GM21447 (cell line): ENCODE measurements at regions not wholly inside any gene's neighbourhood (a gene's known extent, or its start where the extent isn't known, plus 50 kb on each side); places are given as distances from the start of the nearest gene placed in this dataset.
"Not testable (repeated sequence)": the region's sequence is repeated elsewhere in the genome, so short reads cannot be mapped to it uniquely, and the experiment has no call there.

ENCODE experiments used
- ATAC-seq: cut with Tn5 transposase; IDR thresholded peaks from one replicate; pipeline ENCODE4 v1.9.1; 2021; ENCODE audit not compliant: unreplicated experiment

DNA sequence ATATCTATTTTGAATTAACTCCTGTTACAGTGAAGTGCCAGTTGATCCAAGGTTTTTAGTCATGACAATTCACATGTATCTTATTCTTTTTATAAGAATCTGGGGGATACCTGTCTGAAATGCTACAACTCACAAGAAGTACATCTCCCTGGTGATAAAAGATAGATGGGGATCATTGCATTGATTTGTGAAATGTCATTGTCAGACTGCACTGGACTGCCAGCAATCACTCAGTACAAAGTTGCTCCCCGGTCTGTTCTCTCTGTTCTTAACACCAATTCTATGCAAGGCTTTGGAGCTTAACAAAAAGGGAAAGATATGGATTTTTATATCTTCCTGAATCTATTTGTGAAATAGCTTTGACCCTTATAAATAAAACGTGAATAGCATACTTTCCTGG lies 171.8 kb upstream of the PCSK5 start:
- ATAC-seq: no peak

DNA sequence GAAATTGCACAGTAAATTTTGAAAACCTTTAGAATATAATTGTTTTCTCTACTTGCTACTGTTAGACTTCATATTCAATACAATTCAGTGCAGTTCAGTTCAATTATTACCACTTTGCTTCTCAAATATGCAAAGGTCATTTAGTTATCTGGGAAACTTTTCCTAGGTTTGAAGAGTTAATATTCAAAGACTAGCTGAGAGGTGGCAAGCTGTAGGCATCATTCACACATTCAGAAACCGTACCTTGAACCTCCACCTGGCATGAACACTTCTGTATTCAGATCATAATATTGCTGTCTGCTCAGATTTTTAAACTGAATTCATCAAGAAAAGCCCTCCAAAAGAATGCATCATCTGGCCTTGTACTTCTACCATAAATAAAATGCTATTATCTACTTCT lies 162.1 kb upstream of the PCSK5 start:
- ATAC-seq: no peak

DNA sequence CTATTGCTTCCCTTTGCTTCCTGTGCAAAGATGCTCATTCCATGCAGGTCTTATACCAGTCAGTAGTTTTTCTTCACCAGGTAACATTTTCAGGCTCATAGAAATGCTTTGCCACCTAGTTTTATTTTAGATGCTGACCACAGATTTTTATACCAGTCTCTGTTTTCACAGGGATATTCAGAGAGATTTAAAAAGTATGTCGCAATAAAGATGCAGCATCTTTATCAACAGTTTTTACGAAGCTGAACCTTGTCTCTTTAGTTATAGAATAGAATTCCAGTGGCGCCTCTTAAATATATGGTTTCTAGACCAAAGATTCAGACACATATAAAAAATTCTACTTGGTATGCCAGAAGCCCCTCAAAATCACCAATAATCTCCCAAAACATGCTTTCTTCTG lies 155.7 kb upstream of the PCSK5 start:
- ATAC-seq: no peak

DNA sequence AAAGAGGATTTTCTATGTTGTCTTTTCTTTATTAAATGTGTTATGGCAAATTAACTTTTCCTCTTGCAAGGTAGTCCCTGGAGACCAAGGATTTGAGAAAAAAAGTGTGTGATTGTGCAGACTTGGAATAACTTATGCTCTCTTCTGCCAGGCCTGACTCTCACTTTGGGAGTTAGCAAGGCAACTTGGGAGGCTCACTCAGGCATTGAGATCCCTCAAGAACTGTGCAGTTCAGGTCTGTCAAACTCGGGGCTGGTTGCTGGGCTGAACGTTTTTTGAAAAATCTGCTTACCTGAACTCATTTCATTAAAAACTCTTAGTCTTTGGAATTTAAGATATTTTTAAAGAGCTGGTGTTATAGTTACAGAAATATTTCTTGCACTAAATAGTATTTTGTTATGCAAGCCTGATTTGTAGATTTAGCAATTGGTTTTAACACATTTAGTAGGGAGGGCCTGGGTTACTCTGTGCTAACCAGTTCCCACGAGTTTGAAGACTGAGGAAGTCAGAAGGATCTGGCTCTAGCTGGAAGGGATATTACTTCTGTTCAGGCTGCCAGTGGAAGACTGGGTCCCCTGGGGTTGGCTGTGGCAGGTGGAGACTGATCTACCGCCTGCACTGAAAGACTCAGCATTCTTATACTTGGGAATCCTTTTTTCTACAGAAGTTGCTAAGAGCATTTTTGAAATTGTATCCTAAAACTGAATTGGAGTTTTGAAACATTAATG lies 150.4 kb upstream of the PCSK5 start:
- no peak for ATAC-seq

DNA sequence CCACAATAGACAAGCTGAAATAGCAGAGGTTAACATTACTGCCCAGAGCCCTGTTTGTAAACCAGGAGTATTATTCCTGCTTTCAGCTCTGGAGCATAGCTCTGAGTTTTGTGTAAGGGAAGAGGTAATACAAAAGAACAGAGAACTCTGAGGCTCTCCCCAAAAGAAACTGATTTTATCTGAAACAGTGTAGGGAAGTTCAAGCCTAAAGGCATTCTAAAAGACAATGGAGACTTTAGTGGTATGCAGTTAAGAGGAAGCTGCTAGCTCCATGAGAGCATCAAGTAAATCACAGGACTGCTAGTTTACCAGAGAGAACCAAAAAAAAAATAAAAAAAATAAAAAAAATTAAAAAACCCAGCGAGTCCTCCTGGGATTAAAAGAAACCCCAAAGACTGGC lies 146.6 kb upstream of the PCSK5 start:
- no peak for ATAC-seq

DNA sequence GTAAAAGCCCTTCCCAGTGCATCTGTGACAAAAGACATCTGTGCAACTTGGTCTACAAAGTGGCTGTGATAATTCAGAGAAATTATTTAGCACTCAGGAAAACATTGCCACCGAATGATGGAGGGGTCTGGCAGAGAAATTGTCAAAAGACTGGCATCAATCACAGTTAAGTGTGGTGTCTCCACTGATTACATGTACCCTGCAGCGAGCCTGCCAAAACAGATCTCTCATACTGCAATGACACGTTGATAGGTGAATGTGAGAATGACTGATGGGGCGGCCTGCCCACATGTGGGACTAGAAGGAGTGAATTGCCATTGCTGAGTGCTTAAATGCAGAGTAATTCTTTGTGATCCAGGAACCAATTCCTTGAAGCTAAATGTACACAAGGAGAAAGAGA lies 136.4 kb upstream of the PCSK5 start:
- no peak for ATAC-seq

DNA sequence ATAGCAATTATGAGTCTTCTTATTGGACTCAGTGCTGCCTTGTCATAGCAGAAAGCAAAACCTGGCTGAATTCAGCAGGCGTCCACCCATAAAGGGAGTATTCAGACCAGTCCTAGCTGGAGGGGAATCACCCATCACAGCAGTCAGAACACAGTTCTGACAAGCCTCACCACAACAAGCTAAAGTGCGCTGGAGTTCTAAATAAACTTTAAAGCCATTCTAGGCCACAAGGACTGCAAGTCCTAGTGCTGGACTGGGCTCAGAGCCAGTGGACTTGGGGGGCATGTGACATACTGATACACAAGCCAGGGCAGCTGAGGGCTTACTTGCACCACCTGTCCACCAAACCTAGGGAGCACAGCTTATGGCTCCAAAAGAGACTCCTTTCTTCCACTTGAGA lies 115.3 kb upstream of the PCSK5 start:
- no peak for ATAC-seq

DNA sequence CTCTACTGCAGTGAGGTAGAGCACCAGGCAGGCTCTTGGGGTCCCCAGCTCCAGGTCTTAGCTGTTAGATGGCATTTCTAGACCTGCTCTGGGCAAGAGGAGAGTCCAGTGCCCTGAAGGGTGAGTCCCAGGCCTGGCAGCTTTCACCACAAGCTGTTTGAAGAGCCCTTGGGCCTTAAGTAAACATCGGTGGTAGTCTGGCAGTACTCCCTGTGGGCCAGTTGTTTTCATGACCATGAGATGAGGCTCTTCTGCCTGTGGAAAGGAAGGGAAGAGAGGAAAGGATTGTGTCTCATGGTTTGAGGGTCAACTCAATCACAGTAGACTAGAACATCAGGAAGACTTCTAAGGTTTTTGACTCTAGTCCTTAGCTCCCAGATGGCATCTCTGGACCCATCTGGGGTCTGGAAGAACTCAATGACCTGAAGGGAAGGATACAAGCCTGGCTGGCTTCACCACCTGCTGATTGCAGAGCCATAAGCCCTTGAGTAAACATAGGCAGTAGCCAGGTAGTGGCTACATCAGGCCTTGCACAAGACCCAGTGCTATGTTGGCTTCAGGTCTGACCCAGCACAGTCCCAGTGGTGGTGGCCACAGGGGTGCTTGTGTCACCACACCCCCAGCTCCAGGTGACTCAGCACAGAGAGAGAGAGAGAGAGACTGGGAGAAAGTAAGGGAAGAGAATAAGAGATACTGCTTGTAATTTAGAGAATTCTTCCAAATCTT lies 114.3 kb upstream of the PCSK5 start:
- ATAC-seq: no peak

DNA sequence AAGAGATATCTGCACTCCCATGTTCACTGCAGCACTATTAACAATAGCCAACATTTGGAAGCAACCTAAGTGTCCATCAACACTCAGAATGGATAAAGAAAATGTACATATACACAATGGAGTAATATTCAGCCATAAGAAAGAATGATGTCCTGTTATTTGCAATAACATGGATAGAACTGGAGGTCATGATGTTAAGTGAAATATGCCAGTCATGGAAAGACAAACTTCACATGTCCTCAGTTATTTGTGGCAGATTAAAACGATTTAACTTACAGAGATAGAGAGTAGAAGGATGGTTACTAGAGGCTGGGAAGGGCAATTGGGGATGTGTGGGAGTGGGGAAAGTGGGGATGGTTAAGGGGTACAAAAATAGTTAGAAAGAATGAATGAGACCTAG lies 110.3 kb upstream of the PCSK5 start:
- ATAC-seq: no peak

DNA sequence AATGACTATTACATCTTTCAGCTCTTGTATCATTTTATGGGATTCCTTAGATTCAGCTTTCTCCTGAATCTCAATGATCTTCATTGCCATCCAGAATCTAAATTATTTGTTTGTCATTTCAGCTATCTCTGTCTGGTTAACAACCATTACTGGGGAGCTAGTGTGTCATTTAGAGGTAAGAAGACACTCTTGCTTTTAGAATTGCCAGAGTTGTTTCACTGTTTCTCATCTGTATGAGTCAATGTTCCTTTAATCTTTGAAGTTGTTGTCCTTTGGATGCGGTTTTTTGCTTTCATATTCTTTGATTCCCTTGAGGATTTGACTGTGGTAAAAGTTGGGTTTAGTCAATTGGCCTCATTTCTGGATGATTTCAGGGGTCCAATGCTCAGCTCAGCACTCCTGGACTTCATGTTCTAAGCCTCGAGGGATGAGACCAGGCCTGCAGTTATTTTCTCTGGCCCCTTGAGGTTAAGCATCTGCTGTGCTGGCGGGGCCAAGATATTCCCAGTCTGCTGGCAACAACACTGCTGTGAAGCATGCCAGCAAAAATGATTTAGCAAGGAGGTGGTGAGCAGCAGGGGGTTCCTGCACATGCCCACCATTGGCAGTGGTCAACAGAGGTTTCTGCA lies 102.4 kb upstream of the PCSK5 start:
- ATAC-seq: no peak

DNA sequence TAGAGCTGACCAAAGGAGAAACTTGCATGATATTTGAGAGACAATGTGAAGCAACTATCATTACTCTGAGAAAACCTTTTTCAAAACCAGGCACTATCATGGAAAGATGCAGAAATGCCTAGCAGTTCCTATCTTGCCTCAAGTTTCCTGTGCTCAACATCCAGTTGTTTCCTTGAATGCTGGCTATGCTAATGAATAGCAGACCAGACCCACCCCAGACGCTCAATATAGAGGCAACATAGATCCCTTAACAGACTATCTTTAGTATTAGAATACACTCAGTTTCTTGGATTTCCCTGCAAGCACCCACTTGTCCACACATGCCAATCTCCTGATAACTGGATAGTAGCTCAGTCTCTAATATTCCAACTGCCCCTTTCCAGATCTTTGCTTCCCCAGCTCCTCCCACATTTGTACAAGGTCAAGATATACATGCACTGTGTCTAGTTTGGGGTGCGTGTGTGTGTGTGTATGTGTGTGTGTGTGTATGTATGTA lies 93.3 kb upstream of the PCSK5 start:
- no peak for ATAC-seq

DNA sequence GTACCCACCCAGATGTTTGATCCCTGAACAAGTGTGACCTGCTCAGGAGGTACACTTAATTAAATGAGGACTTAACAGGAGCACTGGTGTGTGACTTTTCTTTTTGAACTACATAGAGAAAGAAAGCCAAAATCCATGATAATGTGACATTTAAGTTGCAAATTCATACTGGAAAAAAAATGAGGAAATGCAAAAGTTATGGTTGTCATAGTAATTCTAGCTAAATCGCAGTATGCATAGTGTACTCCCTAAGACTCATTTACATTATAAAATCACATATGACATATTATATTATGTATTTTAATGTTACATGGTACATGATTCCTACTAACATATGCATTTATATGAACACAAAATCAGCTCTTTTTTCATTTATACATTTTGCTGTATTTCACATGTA lies 92.0 kb upstream of the PCSK5 start:
- ATAC-seq: no peak

DNA sequence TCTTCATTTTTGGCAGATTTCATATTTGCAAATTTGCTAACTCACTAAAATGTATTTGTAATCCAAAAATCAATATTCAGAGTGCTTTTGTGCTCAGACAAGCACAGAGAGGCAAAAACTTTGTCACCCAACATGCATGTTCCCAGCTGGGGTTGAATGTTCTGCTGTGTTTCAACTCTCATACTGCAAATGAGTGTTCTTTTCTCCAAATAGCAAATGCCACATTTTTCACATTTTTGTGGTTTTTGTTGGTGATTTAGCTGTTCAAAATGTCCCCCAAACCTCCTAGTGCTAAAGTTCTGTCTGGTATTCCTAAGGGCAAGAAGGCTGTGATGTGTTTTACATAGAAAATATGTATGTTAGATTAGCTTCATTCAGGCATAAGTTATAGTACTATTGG lies 87.3 kb upstream of the PCSK5 start:
- no peak for ATAC-seq

DNA sequence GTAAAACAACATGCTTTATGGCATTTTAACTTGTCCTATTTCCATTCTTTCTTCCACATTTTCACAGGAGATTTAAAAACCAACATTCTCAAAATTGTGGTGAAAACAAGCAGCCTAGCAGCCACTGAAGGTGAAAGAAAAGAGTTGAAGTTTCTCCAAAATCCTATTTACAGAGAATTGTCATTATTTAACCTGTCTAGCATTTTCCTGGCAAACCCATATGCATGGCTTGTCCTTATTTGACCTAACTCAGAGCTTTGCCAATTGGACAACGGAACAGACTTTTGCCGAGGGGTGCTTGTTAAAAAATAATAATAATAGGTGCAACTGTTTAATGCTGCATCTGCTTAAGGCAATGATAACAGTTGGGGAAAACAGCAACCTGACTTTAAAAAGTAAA lies 80.4 kb upstream of the PCSK5 start:
- ATAC-seq: no peak

DNA sequence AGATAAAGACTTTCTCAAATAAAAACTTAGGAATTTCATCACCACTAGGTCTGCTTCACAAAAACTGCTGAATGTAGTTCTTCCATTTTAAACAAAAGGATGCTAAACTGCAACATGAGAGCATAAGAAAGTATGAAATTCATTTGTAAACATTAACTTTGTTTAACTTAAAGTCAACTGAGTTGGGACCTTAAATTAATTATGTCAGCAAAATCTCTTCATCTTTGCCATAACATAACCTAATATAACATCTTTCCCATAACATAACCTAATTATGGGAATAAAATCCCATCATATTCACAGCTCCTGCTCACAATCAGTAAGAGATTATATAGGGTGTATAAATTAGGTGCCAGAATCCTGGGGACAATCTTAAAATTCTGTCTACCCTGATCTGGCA lies 78.8 kb upstream of the PCSK5 start:
- ATAC-seq: no peak

DNA sequence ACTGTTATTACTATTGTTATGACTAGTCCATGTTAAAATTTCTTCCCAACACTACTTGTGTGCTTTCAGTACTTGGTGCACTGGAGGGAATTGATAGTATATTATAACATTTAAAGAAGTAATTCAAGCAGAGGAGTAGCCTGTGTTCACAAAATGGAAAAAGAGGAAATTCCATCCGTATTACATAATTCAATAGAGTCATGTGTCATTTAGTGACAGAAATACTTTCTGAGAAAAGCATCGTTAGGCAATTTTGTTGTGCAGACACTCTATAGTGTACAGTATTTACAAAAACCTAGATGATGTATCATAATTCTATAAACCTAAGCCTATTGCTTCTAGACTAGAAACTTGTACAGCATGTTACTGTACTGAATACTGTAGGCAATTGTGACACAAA lies 78.3 kb upstream of the PCSK5 start:
- no peak for ATAC-seq

DNA sequence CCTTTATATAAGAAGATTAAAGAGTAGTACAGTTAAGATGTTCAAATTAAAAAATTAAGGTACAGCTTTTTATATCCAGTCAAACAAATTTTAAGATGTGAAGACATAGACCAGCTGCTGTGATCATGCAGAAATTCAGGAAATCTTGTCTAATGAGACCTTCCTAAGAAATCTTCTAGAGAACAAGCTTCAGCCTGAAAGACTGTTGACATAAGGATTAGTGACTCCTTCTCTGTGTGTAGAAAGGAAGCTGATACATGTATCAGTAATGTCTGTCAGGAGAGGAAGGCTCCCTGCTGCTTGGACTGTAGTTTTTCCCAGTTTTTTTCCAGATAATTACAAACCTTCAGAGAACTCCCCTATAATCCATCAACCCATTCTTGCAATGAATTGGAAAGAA lies 75.8 kb upstream of the PCSK5 start:
- ATAC-seq: no peak

DNA sequence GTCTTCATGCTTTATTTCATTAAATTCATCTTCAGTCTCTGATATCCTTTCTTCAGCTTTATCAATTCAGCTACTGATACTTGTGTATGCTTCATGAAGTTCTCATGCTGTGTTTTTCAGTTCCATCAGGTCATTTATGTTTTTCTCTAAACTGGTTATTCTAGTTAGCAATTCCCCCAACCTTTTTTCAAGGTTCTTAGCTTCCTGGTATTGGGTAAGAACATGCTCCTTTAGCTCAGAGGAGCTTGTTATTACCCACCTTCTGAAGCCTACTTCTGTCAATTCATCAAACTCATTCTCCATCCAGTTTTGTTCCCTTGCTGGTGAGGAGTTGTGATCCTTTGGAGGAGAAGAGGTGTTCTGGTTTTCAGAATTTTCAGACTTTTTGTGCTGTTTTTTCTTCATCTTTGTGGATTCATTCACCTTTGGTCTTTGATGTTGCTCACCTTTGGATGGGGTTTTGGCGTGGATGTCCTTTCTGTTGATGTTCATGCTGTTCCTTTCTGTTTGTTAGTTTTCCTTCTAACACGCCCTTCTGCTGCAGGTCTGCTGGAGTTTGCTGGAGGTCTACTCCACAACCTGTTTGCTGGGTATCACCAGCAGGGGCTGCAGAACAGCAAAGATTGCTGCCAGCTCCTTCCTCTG lies 69.9 kb upstream of the PCSK5 start:
- ATAC-seq: not testable (repeated sequence)

DNA sequence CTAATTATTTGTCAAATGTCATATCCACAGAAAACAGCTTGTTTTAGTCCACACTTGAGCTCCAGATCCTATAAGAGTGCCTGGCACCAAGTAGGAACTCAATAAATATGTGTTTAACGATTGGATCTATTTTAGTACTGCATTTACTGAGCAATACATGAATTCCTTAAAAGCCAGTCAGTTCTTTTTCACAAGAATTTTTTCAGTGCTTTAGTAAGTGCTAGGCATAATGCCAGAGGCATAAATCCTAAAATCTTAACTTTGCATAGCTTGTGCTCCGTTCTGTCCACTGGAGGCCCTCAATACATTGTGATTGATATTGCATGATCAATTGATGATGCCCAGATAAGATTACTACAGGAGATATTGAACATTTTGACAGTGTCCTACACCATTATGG lies 67.3 kb upstream of the PCSK5 start:
- ATAC-seq: no peak

DNA sequence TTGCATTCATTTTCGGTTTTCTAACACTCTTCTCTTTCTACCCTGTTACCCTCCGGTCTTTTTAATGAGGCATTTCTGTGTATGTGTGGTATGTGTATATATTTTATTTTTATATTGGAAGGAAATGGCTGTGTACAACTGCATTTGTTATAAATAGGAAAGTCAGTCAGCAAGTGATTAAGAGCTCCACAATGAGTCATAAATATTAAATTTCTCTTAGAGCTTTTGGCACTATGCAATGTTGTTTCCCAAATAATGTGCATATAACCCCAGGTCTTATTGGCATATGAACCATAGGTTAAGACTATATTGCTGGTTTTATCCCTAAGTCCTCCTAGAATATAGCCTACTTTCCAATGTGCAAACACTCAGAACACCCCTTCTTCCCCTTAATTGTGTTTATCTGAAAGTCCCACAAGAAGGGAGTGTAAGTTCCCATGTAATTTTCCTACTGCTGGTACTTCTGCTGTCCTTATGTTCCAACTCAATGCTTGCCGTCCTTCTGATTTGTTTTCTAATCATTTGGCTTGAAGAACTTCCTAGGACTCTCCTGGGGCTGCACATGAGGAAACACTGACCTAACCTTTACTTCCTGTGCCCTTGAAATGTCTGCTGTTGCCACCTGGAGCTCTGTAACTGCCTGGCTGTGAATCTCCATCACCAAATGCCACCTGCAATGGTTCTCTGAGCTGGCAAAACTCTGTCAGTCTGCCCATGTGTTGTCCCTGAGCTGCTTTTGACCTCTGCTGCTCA lies 65.5 kb upstream of the PCSK5 start:
- ATAC-seq: no peak

DNA sequence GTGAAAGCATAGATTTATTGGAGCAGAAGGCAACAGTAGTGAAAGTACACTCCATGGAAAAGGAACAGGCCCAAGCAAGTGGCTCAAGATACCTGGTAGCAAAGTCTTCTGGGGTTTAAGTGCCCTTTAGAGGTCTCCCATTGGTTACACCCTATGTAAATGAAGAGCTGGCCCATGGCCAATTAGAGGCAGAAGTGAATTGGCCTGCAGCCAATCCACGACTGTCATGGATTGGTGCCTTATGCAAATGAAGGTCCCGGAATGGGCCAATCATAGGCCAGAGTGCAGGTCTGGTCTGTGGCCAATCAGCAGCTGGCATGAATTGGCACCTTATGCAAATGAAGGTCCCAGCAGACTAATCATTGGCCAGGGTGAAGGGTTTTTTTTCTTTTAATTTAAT lies 64.2 kb upstream of the PCSK5 start:
- ATAC-seq: no peak
